ENCODE measurements at regions not wholly inside any gene's neighbourhood (a gene's known extent, or its start where the extent isn't known, plus 50 kb on each side); places are given as distances from the start of the nearest gene placed in this dataset.

- no TSS peak for BruUV-seq (replicated peaks)
- no peak for DNase-seq
- H3K27ac ChIP-seq (ENCODE audit: low read length) = no peak overlapping the region
- no peaks in the 10 kb centered on the region for H3F3A ChIP-seq (ENCODE audit: low read length, unreplicated experiment)
- intact Hi-C loops (cut with micrococcal nuclease) = no loop called here
- no peak for ATAC-seq
- no peak overlapping the region for H2AFZ ChIP-seq (ENCODE audit: low read length)
- peaks cover 6% of the 10 kb centered on the region for H3K4me1 ChIP-seq (ENCODE audit: insufficient read depth, low read length)
- TF ChIP-seq, protein P1, sequence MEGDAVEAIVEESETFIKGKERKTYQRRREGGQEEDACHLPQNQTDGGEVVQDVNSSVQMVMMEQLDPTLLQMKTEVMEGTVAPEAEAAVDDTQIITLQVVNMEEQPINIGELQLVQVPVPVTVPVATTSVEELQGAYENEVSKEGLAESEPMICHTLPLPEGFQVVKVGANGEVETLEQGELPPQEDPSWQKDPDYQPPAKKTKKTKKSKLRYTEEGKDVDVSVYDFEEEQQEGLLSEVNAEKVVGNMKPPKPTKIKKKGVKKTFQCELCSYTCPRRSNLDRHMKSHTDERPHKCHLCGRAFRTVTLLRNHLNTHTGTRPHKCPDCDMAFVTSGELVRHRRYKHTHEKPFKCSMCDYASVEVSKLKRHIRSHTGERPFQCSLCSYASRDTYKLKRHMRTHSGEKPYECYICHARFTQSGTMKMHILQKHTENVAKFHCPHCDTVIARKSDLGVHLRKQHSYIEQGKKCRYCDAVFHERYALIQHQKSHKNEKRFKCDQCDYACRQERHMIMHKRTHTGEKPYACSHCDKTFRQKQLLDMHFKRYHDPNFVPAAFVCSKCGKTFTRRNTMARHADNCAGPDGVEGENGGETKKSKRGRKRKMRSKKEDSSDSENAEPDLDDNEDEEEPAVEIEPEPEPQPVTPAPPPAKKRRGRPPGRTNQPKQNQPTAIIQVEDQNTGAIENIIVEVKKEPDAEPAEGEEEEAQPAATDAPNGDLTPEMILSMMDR (conservative IDR thresholded peaks at IDR 0.05; ENCODE audit: low read depth, low read length) = no peak
- TF ChIP-seq EZH2phosphoT487 (IDR thresholded peaks at IDR 0.05; ENCODE audit: borderline replicate concordance, low read length) (no peak), EZH2 (IDR thresholded peaks at IDR 0.05; ENCODE audit: low read length, unreplicated experiment) (no peak)
- no peaks in the 10 kb centered on the region for H3K79me2 ChIP-seq (ENCODE audit: low read length)
- H3K27me3 ChIP-seq (ENCODE audit: low read length) = peaks cover 42% of the 10 kb centered on the region
- H3K9me2 ChIP-seq (replicated peaks; ENCODE audit: low read length) = no peaks in the 10 kb centered on the region
- H3K4me2 ChIP-seq (ENCODE audit: low read length) = no peak overlapping the region
- no peaks in the 10 kb centered on the region for H4K20me1 ChIP-seq (ENCODE audit: low read length)
- POLR2A ChIA-PET (ENCODE audit: unreplicated experiment) = no interaction called here
- H3K4me3 ChIP-seq (ENCODE audit: low read length) = no peak overlapping the region
- H3K36me3 ChIP-seq (ENCODE audit: low read depth, low read length) = no peaks in the 10 kb centered on the region
- CTCF ChIA-PET = no interaction called here
- no peaks in the 10 kb centered on the region for H3K9me3 ChIP-seq (ENCODE audit: low read length)
- no peak overlapping the region for H3K9ac ChIP-seq (ENCODE audit: low read length)
These were observed 256.8 kb upstream of the IRX4 start for GRCh38 chr5:2139478-2139877.

DNA sequence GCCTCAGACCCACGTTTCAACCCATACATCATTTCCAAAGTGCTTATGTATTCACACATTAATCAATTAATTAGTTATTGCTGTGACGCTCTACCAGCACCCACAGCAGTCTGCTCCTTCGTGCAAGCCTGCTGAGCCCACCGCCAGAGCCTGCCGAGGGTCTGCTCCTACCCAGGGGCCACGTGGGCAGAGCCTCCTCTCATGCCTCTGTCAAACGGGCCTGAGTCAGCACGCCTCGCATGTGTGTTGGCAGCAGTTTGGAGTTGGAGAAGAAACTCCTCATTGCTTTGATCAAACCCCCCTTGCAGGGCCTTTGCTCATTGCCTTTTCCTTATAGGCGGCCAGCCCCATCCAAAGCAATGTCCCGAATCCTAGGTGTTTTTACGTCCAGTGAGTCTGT is 256.2 kb upstream of the IRX4 start:
- Histone ChIP-seq H3F3A (ENCODE audit: low read length, unreplicated experiment) (no peaks in the 10 kb centered on the region), H3K27me3 (ENCODE audit: low read length) (peaks cover 42% of the 10 kb centered on the region), H3K27ac (ENCODE audit: low read length) (no peak overlapping the region), H2AFZ (ENCODE audit: low read length) (no peak overlapping the region), H3K9me3 (ENCODE audit: low read length) (no peaks in the 10 kb centered on the region), H3K36me3 (ENCODE audit: low read depth, low read length) (no peaks in the 10 kb centered on the region), H4K20me1 (ENCODE audit: low read length) (no peaks in the 10 kb centered on the region), H3K4me3 (ENCODE audit: low read length) (no peak overlapping the region), H3K9ac (ENCODE audit: low read length) (no peak overlapping the region), H3K9me2 (replicated peaks; ENCODE audit: low read length) (no peaks in the 10 kb centered on the region), H3K4me1 (ENCODE audit: insufficient read depth, low read length) (peaks cover 7% of the 10 kb centered on the region), H3K4me2 (ENCODE audit: low read length) (no peak overlapping the region), H3K79me2 (ENCODE audit: low read length) (no peaks in the 10 kb centered on the region)
- ChIA-PET CTCF (no interaction called here), POLR2A (ENCODE audit: unreplicated experiment) (no interaction called here)
- ATAC-seq = no peak
- TF ChIP-seq, protein P1 (conservative IDR thresholded peaks at IDR 0.05; ENCODE audit: low read depth, low read length) = no peak
- no peak for TF ChIP-seq EZH2 (IDR thresholded peaks at IDR 0.05; ENCODE audit: low read length, unreplicated experiment)
- no peak for TF ChIP-seq EZH2phosphoT487 (IDR thresholded peaks at IDR 0.05; ENCODE audit: borderline replicate concordance, low read length)
- BruUV-seq (replicated peaks) = no TSS peak
- no peak for DNase-seq
- intact Hi-C loops (cut with micrococcal nuclease) = no loop called here

DNA sequence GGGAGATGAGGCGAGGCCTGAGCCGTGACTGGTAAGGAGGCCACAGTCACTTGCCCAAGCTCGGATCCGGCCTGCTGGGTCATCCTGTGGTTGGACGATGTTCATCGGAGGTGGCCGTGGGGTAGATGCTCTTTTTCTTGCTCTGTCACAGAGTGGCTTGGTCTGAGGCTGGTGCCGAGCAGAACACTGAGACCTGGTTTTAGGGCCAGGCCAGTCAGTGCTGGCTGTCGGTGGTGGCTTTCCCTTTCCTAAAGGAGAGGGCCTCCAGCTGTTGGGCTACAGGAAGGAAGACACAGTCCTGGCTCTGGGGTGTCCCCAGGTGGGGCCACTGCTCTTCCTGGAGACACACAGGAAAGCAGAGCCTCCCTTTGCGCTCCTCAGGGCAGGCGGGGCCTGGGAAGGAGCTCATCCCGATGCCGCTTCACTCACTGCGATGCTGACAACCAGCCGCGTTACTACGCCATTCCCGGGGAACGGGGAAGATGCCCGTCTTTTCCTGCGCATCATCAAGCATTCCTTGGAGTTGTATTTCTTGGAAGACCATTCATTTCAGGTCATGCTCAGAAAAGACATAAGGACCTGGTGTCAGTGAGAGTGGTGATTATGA is 254.8 kb upstream of the IRX4 start:
- DNase-seq = no peak
- ChIA-PET POLR2A (ENCODE audit: unreplicated experiment) (no interaction called here), CTCF (no interaction called here)
- no peaks in the 10 kb centered on the region for H3K79me2 ChIP-seq (ENCODE audit: low read length)
- BruUV-seq (replicated peaks) = no TSS peak
- no peak overlapping the region for H3K9ac ChIP-seq (ENCODE audit: low read length)
- intact Hi-C loops (cut with micrococcal nuclease) = no loop called here
- H3K36me3 ChIP-seq (ENCODE audit: low read depth, low read length) = no peaks in the 10 kb centered on the region
- no peaks in the 10 kb centered on the region for H3K9me3 ChIP-seq (ENCODE audit: low read length)
- H3F3A ChIP-seq (ENCODE audit: low read length, unreplicated experiment) = no peaks in the 10 kb centered on the region
- H2AFZ ChIP-seq (ENCODE audit: low read length) = no peak overlapping the region
- H3K27me3 ChIP-seq (ENCODE audit: low read length) = peaks cover 36% of the 10 kb centered on the region
- no peak for TF ChIP-seq EZH2 (IDR thresholded peaks at IDR 0.05; ENCODE audit: low read length, unreplicated experiment)
- TF ChIP-seq EZH2phosphoT487 (IDR thresholded peaks at IDR 0.05; ENCODE audit: borderline replicate concordance, low read length) = no peak
- TF ChIP-seq, protein P1 (conservative IDR thresholded peaks at IDR 0.05; ENCODE audit: low read depth, low read length) = no peak
- H3K4me3 ChIP-seq (ENCODE audit: low read length) = no peak overlapping the region
- peaks cover 7% of the 10 kb centered on the region for H3K4me1 ChIP-seq (ENCODE audit: insufficient read depth, low read length)
- ATAC-seq = no peak
- H3K27ac ChIP-seq (ENCODE audit: low read length) = no peak overlapping the region
- no peaks in the 10 kb centered on the region for H4K20me1 ChIP-seq (ENCODE audit: low read length)
- H3K4me2 ChIP-seq (ENCODE audit: low read length) = no peak overlapping the region
- no peaks in the 10 kb centered on the region for H3K9me2 ChIP-seq (replicated peaks; ENCODE audit: low read length)
